NCI-H345 (cell line): ENCODE measurements at regions not wholly inside any gene's neighbourhood (a gene's known extent, or its start where the extent isn't known, plus 50 kb on each side); places are given as distances from the start of the nearest gene placed in this dataset.

Experiments
- DNase-seq: peaks from one replicate; lab custom pipeline; 2025; lab: John Stamatoyannopoulos, UW

DNA sequence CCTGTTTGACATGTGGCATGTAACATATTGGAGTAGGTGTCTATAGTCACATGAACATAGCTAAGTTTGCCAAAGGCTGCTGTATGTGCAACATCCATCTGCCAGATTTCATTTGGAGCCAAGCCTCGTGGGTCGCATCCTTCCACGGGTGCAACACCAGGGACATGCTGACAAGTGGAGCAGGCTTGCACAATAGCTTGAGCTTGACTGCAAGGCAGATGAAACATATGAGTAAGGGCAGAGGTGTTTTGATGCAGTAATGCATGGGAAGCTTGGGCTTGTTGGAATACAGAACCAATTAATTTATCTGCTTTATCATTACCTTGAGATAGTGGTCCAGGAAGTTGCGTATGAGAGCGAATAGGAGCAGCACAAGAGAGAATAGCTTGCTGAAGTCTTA lies 74.1 kb upstream of the BTN3A2 start:
- no peak for DNase-seq

DNA sequence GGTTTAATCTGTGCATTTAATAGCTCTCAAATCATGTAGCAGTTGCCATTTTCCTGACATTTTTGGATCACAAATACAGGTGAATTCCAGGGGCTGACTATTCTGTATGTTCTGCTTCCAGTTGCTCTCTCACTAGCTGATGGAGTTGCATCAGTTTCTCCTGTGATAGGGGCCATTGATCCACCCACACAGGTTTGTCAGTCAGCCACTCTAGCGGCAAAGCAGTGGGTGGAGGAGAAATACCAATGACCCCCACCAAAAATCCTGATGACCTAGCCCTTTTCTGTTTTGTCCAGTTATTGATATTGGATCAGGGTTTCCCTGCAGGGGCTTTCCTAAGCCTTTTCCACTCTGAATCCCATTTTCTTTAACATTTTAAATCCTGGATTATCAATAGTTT lies 72.3 kb upstream of the BTN3A2 start:
- DNase-seq, result no peak

DNA sequence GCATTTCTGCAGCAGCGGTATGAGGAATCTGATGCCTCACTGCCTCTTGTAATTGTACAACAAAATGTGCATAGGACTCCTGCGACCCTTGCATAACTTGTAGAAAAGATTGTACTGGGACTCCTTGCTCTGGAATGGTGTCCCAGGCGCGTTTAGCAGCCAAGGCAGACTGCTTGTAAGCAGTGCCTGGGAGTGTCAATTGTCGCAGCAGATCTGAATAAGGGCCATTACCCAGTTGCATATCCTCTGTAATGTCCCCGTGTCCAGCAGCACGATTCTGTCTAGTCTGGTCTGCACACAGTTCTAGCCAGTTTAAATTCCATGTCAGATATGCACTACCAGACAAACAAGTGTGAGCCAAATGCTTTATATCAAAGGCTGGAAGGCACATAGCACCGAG lies 70.7 kb upstream of the BTN3A2 start:
- DNase-seq, result no peak

DNA sequence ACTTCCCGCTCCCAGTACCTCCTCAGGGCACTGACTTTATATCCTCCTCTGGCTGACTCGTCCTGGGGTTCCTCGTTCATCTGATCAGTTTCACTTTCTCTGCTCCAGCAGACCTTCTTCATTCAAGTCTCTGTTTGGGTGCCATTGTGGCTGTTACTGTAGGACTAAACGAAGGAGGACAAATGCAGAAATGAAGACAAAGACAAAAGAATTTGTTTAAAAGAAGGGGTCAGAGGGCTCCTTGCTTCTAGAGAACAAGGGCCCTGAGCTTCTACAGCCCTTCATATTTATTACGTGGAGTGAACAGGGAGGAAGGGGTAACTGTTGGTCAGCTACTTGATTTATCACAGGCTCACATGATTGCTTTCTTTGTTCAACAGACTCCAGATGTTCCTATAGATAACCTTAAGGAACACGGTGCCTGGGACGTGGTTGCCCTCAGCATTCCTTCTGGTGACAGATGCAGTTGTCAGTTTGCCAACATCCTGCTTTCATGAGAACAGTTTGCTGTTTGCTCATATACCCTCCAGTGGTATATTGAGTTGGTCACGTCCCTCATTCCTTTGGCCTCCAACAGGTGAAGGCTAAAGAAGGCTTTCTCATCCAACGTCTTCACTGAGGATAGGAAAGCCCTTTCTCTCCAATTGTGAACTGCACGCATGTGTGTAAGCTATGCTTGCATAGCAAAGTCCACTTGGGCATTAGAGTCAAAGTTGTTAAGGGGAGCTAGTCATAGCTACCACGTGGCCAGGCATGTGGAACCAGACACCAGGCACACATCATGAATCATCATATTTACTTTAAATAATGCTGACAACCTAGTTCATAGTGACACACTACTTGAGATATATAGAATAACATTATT lies 69.1 kb upstream of the BTN3A2 start:
- DNase-seq, result no peak

DNA sequence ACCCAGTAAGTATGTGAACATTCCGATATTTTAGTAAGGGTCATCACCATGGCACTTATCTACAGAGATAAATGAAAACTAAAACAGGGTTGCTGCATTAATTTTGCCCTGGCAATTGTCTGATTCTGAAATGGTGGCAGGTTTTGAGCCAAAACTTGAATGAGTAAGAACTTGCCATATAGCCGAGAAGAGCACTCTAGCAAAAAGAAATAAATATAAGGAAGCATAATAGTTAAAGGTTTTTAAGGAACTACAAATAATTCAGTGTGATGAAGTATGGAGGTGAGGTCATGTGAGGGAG lies 68.5 kb upstream of the BTN3A2 start:
- no peak for DNase-seq

DNA sequence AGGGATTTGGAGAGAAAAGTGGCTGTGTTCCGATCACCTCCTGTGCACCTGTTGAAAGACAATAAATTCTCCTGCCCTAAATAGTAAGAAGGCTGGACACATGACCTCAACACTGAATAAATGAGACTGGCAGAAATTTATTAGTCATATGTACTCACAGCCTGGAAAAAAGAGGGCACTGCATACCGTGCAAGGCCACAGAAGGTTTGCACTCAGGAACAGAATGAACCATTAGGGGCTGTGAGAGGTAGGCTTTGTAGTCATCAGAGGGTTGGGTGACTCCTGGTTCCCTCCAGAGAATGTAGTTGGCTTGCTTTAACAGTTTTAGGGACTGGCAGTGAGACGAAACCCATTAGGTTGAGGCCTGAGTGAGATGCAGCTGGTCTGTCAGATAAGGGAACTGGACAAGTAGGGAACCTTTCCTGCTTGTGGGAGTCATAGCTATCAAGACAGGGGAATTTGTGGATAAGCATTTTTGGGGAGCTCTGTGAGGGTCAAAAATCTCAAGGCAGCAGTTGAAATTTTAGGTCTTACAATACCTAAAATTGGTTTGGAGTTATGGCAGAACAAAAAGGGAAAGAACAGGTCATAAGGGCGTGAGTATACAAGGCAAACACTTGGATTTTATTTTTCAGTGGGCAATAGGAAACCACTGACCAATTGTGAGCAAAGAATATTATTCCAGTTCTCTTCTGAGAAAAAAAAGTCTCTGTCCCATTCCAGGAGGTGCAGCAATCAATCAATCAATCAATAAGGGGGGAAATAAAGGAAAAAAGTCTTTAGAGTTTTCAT lies 67.9 kb upstream of the BTN3A2 start:
- DNase-seq, result no peak

DNA sequence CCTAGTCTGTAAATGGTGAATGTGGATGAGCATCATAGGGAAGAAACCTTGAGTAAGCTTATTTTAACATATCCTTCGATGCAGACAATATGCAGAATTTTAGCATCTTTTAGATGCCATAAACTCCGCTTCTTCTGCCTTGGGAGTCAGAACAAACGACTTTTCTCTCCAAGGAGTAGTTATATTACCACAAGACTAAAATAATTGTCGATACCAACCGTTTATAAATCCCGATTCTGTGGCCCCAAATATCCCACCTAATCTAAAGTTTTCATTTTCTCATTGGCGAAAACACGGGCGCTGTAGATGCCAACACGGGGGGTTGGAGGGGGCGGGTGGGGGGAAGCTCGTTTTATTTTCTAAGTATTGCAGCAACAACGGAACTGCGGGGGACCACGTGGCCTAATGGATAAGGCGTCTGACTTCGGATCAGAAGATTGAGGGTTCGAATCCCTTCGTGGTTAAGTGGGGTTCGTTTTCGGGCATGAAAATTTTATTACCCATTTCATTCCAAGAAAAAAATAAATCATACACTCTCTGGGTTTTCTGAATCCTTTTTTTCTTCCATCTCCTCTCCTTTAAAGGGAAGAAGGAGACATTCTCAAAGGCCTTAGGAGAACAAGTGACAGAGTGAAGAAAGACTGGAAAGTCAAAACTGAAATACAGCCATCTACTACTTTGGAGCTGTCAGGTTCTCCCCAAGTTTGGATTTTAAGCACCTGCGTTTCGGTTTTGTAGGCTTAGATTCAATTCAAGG lies 65.5 kb upstream of the BTN3A2 start:
- DNase-seq, result no peak

DNA sequence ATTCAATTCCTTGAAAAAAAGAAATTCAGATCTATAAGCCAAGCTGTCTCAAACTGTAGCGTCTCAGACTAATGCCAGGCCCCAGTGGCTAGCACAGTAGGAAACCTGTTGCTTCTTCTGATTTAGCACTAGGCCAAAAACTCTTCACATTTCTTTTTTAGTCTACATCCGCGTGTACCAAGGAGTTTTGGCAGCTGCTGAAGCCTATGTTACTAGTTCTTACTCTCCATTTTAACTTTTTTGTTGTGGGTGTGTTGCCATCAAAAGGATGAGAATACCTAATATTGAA lies 65.0 kb upstream of the BTN3A2 start:
- DNase-seq, result no peak

DNA sequence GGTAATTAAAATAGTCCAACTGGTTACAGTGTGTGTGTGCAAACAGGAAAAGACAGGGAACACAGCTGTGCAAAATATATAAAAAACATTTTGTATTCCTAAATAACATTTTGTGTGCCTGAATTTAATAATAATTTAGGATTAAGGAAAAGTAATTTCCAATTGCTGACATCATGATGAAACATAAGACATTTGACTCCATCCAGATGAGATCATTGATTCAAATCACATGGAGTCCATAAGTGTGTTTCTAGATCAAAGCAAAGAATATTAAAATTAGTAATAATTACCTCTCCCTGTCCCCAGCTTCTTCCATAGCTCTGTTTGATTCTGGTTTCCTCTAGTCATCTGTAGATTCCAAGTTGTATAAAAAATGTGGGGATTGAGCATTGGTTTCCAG lies 64.6 kb upstream of the BTN3A2 start:
- no peak for DNase-seq

DNA sequence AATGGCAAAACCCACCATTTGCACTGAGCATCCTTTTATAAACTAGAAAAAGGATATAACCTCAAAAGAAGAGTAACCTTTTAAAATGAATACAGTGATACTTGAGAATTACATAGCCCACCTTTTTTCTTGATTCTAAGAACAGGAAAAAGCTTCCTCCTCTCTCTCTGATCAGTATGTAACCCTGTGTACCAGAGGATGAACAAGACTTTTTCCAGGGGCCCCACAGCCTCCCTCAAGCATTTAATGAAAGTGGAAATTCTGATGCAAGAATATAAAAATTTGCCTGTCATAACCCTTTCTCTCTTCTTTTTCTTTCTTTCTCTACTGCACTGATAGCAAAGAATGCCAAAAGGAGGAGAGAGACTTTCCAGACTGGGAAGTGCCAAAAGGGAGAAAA lies 64.2 kb upstream of the BTN3A2 start:
- DNase-seq, result no peak

DNA sequence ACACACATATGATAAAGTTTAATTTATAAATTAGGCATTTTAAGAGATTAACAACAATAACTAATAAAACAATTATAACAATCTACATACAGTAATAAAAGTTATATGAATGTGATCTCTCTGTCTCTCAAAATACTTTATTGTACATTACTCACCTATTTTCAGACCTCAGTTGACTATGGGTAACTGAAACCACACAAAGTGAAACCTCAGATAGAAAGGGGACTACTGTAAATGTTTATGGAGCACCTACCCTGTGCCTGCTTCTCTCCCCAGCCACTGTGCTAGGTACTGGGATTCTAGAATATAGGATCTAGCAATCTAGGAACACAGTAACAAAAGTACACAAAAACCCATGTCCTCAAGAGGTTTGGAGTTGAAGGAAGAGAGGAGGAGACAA lies 63.4 kb upstream of the BTN3A2 start:
- no peak for DNase-seq

DNA sequence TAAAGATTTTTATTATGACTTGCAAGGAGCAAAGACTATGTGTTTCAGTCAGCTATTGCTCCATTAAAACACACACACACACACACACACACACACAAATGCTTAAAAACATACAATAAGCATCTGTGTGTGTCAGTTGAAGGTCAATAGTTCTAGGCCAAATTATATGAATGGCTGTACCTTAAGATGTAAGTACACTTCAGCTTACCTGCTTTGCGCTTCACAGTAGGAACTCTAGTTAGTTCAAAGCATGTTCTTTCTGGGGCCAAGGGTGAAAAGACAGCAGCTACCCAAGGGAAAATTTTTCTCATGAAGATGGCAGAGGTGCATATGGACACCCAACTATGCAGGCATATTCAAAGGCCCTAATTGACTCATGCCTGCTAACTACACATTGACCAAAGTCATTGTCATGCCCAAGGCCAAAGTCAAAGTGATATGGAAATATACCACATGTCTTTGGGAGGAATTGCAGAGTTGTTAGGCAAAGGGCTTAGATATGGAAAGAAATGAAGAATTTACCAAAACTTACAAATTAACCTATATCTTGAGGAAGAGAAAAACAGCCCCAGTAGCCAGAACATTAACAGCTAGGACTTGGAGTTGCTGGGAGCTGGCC lies 61.9 kb upstream of the BTN3A2 start:
- no peak for DNase-seq

DNA sequence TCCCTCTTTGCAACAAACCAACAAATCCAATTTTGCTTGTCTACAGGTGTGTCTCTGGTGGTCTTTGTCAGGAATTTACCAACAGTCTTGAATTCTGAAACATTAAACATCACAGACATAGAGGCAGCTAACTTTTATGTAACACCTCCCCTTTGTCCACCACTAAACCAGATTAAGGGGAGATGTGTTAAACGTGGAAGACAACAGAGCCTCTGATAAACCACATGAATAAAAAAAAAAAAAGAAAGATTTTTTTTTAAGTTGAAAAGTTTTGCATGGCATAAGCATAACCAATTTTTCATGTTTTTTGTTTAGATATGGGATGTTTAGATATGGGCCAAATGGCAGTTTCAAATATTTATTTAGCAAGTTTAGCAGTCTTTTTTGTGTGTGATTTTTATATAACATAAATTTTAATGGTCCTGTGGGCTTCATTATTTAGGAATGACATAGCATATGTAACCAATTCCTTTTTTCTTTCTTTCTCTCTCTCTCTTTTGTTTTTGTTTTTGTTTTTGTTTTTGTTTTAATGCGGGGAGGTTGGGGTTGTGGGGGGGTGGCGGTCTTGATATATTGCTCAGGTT lies 60.7 kb upstream of the BTN3A2 start:
- no peak for DNase-seq

DNA sequence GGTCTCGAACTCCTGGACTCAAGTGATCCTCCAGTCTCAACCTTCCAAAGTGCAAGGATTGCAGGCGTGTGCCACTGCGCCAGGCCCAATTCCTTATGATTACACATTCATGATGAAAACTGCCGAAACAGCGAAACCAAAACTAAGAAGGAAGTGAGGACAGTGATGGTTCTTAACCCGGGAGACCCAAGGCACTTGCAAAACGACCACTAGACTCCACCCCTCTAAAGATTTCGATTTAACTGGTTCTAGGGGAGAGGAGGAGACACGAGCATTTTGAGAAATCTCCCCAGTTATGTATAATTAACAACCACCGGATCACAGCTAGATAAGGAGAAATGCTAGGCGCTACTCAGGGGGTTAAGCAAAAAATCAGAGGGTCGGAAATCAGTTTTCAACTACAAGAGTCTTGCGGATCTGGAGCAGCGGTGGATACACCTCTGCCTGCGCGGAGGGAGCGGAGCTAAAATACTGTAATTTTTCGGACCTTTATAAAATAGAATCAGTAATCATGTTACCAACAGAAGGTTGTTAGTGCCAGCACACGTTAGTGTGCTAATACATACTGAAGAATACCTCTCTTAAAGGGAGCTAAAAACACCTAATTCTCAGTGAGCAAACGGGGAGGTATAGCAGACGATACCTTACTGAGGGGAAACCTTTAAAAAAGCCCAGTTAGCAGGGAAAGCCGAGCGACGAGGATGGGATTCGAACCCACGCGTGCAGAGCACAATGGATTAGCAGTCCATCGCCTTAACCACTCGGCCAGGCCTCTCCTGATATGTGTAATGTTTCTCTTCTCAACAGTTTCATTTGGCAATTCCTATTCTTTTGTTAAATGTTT lies 60.0 kb upstream of the BTN3A2 start:
- no peak for DNase-seq

DNA sequence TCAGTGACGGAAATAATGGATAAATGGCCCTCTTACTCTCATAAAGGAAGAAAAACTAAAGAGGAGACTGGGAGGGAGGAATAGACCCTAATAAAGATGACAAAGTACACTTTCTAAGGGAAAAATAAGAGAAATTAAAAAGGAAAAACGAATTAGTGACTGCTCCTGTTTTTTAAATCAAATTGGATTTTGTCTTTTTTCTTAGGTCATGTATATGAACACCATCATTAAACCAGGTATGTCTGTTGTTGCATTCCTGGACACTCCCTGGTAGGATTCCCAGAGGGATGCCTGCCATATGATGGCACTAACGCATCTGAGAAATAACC lies 59.4 kb upstream of the BTN3A2 start:
- no peak for DNase-seq

DNA sequence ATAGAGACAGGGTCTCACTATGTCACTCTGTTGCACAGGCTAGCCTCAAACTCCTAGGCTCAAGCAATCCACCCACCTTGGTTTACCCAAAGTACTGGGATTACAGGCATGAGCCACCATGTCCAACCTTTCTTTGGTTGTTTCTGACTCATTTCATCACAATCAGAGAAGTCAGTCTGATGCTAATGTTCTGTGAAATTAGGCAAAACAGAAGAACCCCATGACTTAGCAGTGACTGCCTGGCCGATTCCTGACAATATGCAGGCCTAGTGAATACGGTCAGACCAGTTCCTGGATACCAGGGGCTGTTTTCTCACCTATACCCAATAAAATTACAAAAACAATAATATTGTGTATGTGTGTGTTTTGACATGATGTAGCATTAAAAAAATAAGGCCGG lies 58.8 kb upstream of the BTN3A2 start:
- DNase-seq, result no peak

DNA sequence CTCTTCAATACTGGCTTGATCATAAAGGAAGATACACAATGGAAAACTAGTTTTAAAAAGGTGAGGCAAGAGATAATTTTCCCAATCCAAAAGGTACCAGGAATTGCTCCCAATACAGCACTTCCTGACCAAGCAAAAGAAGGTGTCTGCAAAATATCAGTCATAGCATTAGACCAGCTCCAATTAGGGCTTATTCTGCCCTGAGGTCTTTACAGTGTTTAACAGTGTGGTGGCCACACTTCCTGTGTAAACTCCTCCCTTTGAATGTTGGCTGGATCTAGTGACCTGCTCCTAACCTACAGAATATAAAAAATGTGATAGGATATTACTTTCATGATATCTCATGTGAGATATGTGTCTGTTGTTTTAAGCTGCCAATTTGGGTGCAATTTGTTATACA lies 57.1 kb upstream of the BTN3A2 start:
- DNase-seq, result no peak

DNA sequence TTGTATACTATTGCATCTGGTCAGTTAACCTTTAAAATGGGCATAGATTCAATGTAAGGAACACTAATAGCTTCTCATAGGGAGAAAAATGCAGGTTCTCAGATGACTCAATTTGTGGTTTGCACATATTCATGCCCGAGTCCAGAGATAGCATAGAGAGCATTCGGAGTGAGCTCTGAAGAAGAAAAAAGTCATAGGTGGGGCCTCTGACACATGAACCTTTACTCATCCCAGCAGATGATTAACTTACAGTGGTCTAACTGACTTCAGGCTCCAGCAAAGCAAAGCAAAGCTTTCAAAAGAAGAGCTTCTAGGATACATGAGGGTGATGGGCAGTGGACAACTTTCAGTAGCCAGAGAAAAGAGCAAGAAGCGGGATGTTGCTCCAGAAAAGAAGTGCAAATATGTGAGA lies 55.3 kb upstream of the BTN3A2 start:
- no peak for DNase-seq

DNA sequence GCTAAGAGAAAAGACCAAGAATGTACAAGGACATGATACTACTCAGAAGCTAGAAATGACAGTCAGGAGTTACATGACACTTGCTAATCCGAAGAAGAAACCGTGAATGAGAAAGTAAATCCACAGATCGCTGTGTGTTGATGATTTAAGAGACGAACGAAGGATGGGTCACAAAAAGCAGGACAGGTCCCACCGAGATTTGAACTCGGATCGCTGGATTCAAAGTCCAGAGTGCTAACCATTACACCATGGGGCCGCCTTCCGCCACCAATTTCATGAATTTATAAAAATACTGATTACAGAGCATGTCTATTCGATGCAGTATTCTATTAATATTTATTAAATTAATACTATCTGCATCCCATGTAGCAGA lies 54.0 kb upstream of the BTN3A2 start:
- peak; percentile 9 for DNase-seq

DNA sequence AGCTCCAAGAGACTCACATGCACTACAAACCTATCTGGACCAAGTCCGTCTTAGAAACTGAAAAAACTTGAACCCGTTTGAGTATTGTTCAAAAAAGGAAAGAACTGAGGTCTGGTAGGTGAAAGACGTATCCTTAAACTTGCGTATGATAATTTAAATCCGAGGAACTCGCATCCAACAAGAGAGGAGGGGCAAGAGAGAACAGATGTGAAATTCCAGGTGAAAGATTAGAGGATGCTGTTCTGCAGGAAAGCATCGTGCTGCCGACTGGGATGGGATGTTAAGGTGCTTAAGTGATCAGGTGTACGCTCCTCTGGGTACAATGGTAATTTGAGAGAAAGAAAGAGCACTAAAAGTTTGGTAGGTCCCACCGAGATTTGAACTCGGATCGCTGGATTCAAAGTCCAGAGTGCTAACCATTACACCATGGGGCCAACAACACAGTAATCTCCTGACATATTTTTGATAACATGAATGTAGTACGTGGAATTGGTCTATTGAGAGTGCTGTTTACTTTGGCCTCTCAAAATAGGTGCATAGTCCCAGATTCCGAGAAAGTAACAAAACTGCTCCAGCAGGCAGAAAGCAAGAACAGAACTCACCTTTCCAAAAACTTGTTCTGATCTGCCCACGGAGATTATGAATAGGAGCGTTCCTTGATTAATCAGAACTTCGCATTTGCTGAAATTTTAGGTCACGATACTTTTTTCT lies 53.5 kb upstream of the BTN3A2 start:
- peak; percentile 76 for DNase-seq

DNA sequence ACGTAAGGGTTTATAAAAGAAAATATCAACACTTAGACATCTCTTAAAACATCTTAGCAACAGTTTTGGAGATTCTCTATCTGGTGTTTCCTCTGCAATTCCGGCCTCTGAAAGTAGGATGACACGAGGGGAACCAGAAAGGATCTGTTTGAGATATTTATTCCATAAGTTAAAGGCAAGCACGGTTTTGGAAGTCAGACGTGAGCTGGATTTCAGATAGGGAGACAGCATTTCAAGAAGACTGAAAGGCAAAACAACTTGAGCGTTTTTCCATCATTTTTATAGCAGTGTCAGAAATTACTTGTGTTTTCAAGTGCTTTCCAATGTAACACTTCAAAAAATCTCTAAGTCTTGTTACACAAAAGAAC lies 52.9 kb upstream of the BTN3A2 start:
- peak; percentile 34 for DNase-seq
